HUES64 (cell line): ENCODE measurements at regions not wholly inside any gene's neighbourhood (a gene's known extent, or its start where the extent isn't known, plus 50 kb on each side); places are given as distances from the start of the nearest gene placed in this dataset.
"Not testable (repeated sequence)": the region's sequence is repeated elsewhere in the genome, so short reads cannot be mapped to it uniquely, and the experiment has no call there.

Experiments
- H3K27ac ChIP-seq: 2 replicates; pipeline ENCODE4 v1.7.0; 2013; ENCODE audit warnings: low read depth, low read length, inconsistent platforms
- H3K27me3 ChIP-seq: 2 replicates; pipeline ENCODE4 v1.6.1; 2013; ENCODE audit warnings: mild to moderate bottlenecking, low read length; ENCODE audit not compliant: insufficient read depth
- H3K36me3 ChIP-seq: 2 replicates; pipeline ENCODE4 v1.6.1; 2013; ENCODE audit warnings: mild to moderate bottlenecking, low read length; ENCODE audit not compliant: insufficient read depth
- H3K4me1 ChIP-seq: 2 replicates; pipeline ENCODE4 v1.6.1; 2013; ENCODE audit warnings: mild to moderate bottlenecking, low read length, moderate library complexity; ENCODE audit not compliant: insufficient read depth
- H3K4me3 ChIP-seq: 2 replicates; pipeline ENCODE4 v1.5.1; 2013; ENCODE audit warnings: mild to moderate bottlenecking, low read length, moderate library complexity
- H3K9ac ChIP-seq: 2 replicates; pipeline ENCODE4 v1.6.1; 2013; ENCODE audit warnings: mild to moderate bottlenecking, low read depth, low read length
- H3K9me3 ChIP-seq: 2 replicates; pipeline ENCODE4 v1.6.1; 2013; ENCODE audit warnings: low read depth, low read length; ENCODE audit not compliant: insufficient read depth
- WGBS: fragments of 150-250, 120-280 bp; methylation state at CpG from one replicate; pipeline ENCODE4 v1.1.7; 2013; ENCODE audit warnings: missing lambda C conversion rate; 5-methylcytosine and 5-hydroxymethylcytosine counted together

- Histone ChIP-seq H3K4me3 (no peak overlapping the region), H3K36me3 (no peaks in the 10 kb centered on the region), H3K27ac (no peak overlapping the region), H3K27me3 (no peaks in the 10 kb centered on the region), H3K9ac (no peak overlapping the region), H3K4me1 (no peaks in the 10 kb centered on the region), H3K9me3 (peaks cover 31% of the 10 kb centered on the region)
- WGBS: 78% methylated on average over 1 of the region's 1 CpG
Measured at GRCh38 chr10:109650228-109650627, 273.1 kb downstream of the XPNPEP1 start.

- WGBS: 57% methylated on average over 5 of the region's 5 CpGs
- H3K4me1 ChIP-seq: no peaks in the 10 kb centered on the region
- no peak overlapping the region for H3K27ac ChIP-seq
- no peak overlapping the region for H3K9ac ChIP-seq
- H3K36me3 ChIP-seq: no peaks in the 10 kb centered on the region
- H3K4me3 ChIP-seq: no peak overlapping the region
- H3K27me3 ChIP-seq: no peaks in the 10 kb centered on the region
- H3K9me3 ChIP-seq: peaks cover 44% of the 10 kb centered on the region
Measured at GRCh38 chr10:109647627-109648026, 275.7 kb downstream of the XPNPEP1 start.

- no peak overlapping the region for H3K4me3 ChIP-seq
- H3K9ac ChIP-seq: no peak overlapping the region
- no peak overlapping the region for H3K27ac ChIP-seq
- peaks cover 67% of the 10 kb centered on the region for H3K9me3 ChIP-seq
- H3K4me1 ChIP-seq: no peaks in the 10 kb centered on the region
- H3K27me3 ChIP-seq: no peaks in the 10 kb centered on the region
- no peaks in the 10 kb centered on the region for H3K36me3 ChIP-seq
Measured at GRCh38 chr10:109633846-109634245, 289.5 kb downstream of the XPNPEP1 start.

- not testable (repeated sequence) for H3K36me3 ChIP-seq, H3K27me3 ChIP-seq, H3K4me1 ChIP-seq, H3K4me3 ChIP-seq, H3K27ac ChIP-seq, H3K9ac ChIP-seq
- peaks cover 62% of the 10 kb centered on the region for H3K9me3 ChIP-seq
Measured at GRCh38 chr10:109633017-109633416, 290.3 kb downstream of the XPNPEP1 start.

GRCh38 chr10:109624939-109625338, 298.4 kb downstream of the XPNPEP1 start:
- H3K9me3 ChIP-seq: peaks cover 26% of the 10 kb centered on the region
- H3K4me1 ChIP-seq: no peaks in the 10 kb centered on the region
- no peak overlapping the region for H3K9ac ChIP-seq
- no peak overlapping the region for H3K4me3 ChIP-seq
- 70% methylated on average over 2 of the region's 2 CpGs for WGBS
- H3K27ac ChIP-seq: no peak overlapping the region
- no peaks in the 10 kb centered on the region for H3K36me3 ChIP-seq
- H3K27me3 ChIP-seq: no peaks in the 10 kb centered on the region

GRCh38 chr10:109622566-109622965, 300.7 kb downstream of the XPNPEP1 start:
- Histone ChIP-seq H3K27ac (no peak overlapping the region), H3K4me1 (no peaks in the 10 kb centered on the region), H3K27me3 (no peaks in the 10 kb centered on the region), H3K9me3 (peaks cover 19% of the 10 kb centered on the region), H3K36me3 (no peaks in the 10 kb centered on the region), H3K4me3 (no peak overlapping the region), H3K9ac (no peak overlapping the region)
- 77% methylated on average over 3 of the region's 3 CpGs for WGBS

GRCh38 chr10:109620396-109620795, 302.9 kb downstream of the XPNPEP1 start:
- H3K4me1 ChIP-seq: no peaks in the 10 kb centered on the region
- H3K9me3 ChIP-seq: peaks cover 15% of the 10 kb centered on the region
- H3K4me3 ChIP-seq: no peak overlapping the region
- H3K9ac ChIP-seq: no peak overlapping the region
- H3K27ac ChIP-seq: no peak overlapping the region
- 26% methylated on average over 3 of the region's 3 CpGs for WGBS
- no peaks in the 10 kb centered on the region for H3K27me3 ChIP-seq
- H3K36me3 ChIP-seq: no peaks in the 10 kb centered on the region

- H3K36me3 ChIP-seq: no peaks in the 10 kb centered on the region
- H3K4me3 ChIP-seq: no peak overlapping the region
- H3K9ac ChIP-seq: no peak overlapping the region
- peaks cover 17% of the 10 kb centered on the region for H3K9me3 ChIP-seq
- H3K27me3 ChIP-seq: no peaks in the 10 kb centered on the region
- no peak overlapping the region for H3K27ac ChIP-seq
- H3K4me1 ChIP-seq: no peaks in the 10 kb centered on the region
- WGBS: no CpG with 5 or more reads among the region's 1 CpG
Measured at GRCh38 chr10:109619914-109620313, 303.4 kb downstream of the XPNPEP1 start.

- Histone ChIP-seq H3K4me3 (no peak overlapping the region), H3K27me3 (no peaks in the 10 kb centered on the region), H3K36me3 (no peaks in the 10 kb centered on the region), H3K4me1 (no peaks in the 10 kb centered on the region), H3K9ac (no peak overlapping the region), H3K27ac (no peak overlapping the region), H3K9me3 (peaks cover 17% of the 10 kb centered on the region)
- 65% methylated on average over 1 of the region's 1 CpG for WGBS
Measured at GRCh38 chr10:109618748-109619147, 304.6 kb downstream of the XPNPEP1 start.

- WGBS: no CpG with 5 or more reads among the region's 1 CpG
- no peaks in the 10 kb centered on the region for H3K27me3 ChIP-seq
- H3K9ac ChIP-seq: no peak overlapping the region
- H3K27ac ChIP-seq: no peak overlapping the region
- H3K4me3 ChIP-seq: no peak overlapping the region
- no peaks in the 10 kb centered on the region for H3K36me3 ChIP-seq
- no peaks in the 10 kb centered on the region for H3K4me1 ChIP-seq
- H3K9me3 ChIP-seq: peaks cover 17% of the 10 kb centered on the region
Measured at GRCh38 chr10:109618301-109618700, 305.0 kb downstream of the XPNPEP1 start.

- Histone ChIP-seq H3K4me3 (no peak overlapping the region), H3K27ac (no peak overlapping the region), H3K36me3 (no peaks in the 10 kb centered on the region), H3K4me1 (no peaks in the 10 kb centered on the region), H3K27me3 (no peaks in the 10 kb centered on the region), H3K9me3 (peaks cover 16% of the 10 kb centered on the region), H3K9ac (no peak overlapping the region)
- WGBS: 70% methylated on average over 3 of the region's 3 CpGs
Measured at GRCh38 chr10:109616359-109616980, 306.8 kb downstream of the XPNPEP1 start.

- H3K4me3 ChIP-seq, H3K4me1 ChIP-seq, H3K9ac ChIP-seq, H3K27me3 ChIP-seq, H3K36me3 ChIP-seq, H3K27ac ChIP-seq: not testable (repeated sequence)
- no CpG with 5 or more reads among the region's 1 CpG for WGBS
- peaks cover 29% of the 10 kb centered on the region for H3K9me3 ChIP-seq
Measured at GRCh38 chr10:109595356-109595755, 328.0 kb downstream of the XPNPEP1 start.
